ENCODE measurements at regions not wholly inside any gene's neighbourhood (a gene's known extent, or its start where the extent isn't known, plus 50 kb on each side); places are given as distances from the start of the nearest gene placed in this dataset.
"Not testable (repeated sequence)": the region's sequence is repeated elsewhere in the genome, so short reads cannot be mapped to it uniquely, and the experiment has no call there.

DNA sequence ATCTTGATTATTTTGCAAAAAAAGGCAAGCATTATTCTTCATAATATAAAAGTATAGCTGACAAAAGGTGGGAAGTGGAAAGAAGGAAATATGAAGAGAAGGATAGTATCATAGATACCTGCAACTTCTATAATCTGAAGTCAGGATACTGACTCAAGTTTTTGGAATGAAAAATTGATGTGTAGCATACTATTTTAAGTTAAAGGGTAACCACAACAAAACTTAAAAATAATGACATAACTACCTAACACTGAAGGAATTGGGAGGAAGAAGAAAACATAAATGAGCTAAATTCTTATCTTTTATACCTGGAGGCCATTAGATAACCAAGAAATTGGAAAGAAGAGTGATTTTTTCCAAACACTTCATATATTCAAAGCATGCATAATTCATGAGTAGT is 51.8 kb upstream of the TLE1 start:
- DNase-seq: no peak

DNA sequence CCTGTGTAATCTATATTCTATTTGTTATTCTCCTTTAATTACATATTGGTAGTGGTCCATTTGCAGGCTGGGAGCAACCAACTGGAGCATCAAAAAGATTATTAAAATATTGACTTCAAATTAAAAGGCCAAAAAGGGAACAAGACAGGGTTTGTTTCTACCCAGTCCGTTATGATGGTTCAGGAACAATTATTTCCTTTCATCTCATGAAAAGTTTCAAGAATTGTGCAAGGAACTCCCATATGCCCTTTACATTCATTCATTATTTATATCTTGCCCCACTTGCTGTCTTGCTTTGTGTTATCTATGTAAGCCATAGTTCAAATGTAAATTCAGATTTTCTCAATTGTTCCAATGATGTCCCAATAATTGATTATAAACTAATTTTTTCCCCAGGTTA is 58.7 kb upstream of the TLE1 start:
- DNase-seq: no peak

DNA sequence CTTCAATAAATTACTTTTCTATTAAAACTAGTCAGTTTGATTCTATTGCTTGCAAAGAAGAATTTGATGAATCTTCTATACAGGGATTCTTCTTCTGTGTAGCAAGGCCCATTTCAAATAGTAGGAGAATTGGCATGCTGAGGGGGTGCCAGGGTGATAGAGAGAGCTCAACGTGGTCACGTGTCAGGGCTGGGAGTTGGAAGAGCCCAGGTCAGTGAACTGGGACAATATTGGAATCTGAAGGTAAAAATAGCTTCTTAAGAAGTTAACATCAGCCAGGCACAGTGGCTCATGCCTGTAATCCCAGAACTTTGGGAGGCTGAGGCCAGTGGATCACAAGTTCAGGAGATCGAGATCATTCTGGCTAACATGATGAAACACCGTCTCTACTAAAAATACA is 64.1 kb upstream of the TLE1 start:
- no peak for DNase-seq

DNA sequence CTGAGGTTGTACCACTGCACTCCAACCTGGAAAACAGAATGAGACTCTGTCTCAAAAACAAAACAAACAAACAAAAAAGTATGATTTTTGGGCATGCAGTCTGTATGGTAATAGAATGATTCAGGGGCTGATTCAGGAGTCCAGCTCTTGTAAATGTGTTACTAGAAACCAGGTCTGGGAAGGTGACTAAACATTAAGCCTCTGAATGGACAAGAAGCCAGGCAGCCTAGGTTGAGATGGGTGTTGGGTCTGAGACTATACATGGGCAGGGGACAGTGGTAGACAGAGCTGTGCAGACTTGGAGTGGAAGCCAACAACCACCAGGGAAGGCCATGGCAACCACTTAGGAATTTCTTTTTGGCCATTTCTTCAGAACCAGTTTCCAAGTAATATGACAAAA is 64.9 kb upstream of the TLE1 start:
- no peak for DNase-seq

DNA sequence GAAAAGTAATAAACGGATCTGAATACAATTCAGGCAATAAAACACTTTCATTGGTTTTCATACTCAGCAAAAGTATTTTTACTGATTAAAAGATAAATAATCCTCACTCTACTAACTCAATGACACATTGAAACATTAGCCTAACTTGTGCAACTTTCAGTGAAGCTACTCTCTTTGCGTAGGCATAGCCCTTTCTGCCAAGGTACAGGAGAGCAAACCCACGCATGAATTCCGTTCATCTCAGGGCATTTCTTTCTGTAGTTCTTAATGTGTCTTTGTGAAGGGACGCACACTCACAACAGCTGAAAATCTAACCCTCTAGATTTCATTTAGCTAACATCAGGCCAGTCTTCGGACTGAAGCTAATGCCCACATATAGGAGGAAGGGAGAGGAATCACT is 66.4 kb upstream of the TLE1 start:
- no peak for DNase-seq

DNA sequence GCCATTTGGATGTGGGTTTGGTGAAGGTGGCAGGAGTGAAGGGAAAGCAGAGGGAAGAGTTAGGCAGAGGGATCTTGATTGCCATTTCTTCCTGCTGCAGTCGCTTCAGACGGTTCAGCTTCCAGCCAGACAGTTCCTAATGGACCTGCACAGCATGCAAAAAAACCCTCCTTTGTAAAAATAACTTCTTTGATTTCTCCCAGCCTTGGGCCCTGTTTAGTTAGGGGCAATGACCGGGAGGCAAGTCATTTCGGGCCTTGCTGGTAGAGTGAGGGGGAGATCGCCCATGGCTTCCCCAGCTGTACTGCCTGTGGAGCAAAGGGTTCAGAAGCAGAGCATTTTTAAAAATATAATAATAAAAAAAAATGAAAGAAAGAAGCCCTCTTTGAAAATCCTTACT is 67.2 kb upstream of the TLE1 start:
- no peak for DNase-seq

DNA sequence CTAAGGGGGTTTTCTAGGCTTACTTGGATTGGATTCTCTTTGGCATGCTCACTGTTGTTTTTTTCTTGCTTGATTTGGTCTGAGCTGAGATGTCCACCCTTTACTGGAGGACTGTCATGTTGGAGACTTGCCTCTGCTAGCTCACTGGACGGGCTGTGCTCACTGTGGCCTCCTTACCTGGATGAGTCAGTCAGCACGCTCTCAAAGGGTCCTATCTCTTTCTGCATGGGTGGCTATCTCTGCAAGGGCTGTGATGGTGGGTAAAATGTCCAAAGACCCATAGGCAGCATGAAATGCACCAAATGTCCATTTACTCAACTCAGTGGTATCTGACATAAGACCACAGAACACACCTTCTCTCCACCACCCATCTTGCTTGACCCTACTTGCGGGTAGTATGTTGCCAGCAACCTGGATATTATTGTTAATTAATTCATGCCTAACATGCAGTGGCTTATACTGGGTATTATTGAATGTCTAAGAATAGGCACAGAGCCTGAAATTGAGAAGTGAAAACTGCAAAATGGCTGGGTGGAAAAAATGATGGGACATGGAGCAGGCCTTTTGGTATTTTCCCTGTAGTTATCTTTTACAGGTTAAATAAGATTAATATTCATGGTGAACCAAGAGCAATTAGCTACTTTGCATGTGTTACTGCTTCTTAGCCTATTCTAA is 68.9 kb upstream of the TLE1 start:
- no peak for DNase-seq

DNA sequence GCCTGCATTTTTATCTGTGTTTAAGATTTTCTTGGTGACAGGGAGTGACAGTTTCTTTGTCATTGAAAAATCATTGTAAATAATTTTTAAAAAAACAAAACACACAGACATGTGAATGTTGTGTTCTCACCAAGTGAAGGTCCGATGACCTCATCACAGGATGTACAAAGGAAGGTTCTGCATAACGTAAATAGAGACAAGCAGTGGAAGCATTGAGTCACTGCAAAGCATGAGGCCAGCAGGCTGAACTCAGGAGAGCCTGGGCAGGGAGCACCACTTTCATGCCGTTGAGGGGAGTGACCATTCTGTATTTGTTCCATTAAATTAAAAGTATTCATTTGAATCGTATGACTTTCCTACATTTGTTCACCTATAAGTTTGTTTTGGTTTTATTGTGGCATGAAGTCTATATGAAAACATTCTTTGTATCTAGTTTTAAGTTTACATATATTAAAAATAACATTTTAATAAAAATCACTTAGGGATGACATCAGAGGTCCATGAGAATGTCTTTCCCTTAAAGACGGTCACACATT is 70.4 kb upstream of the TLE1 start:
- no peak for DNase-seq

DNA sequence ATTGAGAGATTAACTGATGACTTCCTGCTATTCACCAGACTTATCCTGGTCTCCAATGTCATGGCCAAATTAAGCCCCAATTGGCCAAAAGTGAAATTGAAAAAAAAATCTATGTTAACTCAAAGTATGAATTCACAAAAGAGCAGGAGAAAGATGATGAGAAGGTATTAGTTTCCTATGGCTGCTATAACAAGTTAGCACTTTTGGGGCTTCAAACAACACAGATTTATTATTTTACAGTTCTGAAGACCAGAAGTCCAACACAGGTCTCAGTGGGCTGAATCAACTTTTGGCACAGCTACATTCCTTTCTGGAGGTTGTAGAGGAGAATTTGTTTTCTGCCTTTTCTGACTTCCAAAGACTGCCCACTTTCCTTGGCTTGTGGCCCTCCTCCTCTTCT is 78.6 kb upstream of the TLE1 start:
- no peak for DNase-seq

DNA sequence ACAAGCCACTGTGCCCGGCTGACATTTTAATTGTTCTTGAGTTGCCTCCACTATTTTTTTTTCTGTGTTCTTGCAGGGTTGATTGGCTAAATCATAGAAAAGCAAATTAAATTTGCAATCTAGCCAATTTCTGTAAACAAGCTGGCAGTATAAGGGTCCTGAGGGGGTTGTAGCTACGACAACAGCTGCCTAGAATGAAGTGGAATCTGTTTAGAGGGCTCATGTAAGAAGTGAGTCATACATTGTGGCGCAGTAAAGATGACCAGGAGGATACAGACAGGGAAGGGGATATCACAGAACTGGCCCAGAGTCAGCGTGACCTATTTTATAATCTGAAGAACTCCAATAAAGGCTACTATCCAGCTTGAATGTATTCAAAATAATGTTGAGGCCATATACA is 82.2 kb upstream of the TLE1 start:
- no peak for DNase-seq

DNA sequence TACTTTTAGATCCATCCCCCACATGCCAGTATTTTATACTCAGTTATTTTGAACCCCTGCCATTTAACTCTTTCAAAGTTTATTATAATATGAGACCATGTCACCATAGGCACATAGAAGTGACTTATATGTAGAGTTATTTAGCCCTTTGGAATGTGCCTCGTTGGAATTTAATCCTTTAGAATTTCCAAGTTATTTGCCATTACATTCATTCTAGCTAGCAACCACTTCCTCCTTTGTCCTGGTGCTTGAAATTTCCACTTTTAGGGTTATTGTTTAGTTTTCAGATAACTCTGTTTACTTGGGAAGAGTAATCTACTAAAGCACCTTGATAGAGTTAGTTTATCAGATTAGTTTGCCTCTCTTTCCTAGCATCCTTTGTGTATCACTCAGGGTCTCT is 82.8 kb upstream of the TLE1 start:
- DNase-seq: no peak

DNA sequence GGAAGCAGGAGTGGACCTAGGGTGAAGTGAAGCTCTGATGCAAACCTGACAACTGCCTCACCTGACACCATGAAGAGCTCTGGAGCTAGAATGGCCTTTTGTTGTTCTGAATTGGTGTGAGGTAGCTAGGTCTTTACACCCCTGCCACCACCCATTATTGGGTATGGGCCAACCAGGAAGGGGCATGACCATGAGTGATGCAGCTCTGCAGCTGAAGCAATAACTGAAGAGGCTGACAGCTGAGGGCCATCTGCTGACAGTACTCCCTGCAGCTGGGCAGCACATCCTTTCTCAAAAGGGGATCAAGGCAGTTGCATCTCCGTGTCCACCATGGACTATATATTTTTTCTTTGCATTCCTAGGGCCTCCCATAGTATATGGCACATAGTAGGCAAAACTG is 87.0 kb upstream of the TLE1 start:
- DNase-seq: no peak

DNA sequence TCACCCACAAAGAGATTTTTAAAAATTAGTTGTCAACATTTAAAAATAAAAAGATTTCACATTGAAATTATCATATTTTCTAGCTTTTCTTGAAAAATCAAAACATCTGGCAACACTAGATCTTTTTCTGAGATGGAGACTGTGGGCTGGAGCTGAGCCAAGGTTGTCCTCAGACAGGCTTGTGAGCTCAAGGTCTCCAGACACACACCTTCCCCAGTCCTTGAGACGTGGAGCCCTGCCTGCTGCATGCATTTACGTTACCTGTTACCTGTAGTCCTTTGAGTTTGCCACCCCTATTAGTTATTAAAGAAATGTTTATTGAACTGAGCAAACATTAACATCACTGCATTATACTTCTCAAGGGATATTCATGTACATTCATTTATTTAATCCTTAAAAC is 87.5 kb upstream of the TLE1 start:
- no peak for DNase-seq

DNA sequence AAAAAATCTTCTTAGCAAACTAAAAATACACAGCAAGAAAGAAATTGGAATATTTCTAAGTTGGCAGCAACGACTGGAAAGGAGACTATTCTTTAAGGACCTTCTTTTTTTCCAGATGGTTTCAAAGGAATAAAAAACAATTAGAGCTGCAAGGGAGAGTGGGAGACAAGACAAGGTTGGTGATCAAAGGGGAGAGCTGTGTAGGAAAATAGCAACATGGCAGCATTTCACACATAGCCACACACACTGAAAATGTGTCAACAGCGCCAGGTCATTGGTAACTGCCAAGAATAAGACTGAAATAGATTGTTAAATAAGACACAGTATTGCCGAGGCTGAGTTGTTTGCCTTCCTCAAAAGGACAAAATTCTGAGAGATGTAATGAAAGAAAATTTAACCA is 88.1 kb upstream of the TLE1 start:
- DNase-seq: no peak

DNA sequence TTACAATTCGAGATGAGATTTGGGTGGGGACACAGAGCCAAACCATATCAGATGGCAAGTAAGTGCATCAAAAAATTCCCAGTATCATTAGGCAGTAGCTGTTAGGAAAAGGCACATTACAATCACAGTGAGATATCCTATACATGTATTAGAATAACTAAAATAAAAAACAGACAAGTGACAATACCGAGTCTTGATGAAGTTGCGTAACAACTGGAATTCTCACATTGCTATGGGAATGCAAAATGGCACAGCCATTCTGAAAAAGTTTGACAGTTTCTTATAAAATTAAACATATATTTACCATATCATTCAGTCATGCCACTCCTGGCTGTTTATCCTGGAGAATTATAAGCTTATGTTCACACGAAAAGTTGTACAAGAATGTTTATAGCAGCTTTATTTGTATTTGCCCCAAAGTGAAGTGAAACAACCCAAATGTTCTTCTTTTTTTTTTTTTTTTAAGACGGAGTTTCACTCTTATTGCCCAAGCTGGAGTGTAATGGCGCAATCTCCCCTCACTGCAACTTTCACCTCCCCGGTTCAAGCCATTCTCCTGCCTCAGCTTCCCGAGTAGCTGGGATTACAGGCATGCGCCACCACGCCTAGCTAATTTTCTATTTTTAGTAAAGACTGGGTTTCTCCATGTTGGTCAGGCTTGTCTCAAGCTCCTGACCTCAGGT is 93.1 kb upstream of the TLE1 start:
- DNase-seq: no peak

DNA sequence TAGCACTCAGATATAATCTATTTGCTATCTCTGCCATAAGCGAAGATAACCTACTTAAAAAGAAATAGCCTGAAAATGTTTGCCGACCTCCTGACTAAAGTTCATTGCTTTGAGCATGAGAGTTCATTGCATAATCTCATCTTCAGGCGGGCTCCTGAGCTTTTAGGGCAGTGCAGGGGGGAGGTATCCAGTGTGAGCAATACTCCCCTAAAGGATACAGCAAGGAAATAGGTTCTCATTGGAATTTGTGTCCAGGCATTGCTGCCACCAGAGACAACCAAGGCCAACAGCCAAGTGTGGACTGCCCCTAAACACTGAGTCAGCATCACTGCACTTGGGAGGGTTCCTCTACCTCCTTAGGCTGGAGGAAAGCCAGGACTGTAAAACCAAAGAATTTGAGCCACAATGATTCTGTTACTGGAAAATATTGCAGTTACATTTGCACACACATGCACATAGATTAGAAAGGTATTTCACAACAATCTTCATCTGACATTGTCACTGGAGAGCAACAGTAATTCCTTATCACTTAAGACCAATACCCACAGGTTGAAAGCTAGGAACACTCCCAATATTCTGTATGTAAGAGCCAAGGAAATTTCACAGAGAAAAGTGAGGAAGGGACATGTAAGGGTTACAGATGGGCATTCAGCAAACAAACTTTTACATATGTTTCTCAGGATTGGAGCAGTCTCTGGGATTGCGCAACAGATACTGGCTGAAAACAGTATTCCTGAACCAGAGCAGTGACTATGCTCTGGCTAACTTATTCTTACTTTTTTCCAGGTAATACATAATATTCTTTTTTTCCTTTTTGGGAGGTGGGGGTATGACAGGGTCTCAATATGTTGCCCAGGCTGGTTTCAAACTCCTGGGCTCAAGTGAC is 98.6 kb upstream of the TLE1 start:
- no peak for DNase-seq

DNA sequence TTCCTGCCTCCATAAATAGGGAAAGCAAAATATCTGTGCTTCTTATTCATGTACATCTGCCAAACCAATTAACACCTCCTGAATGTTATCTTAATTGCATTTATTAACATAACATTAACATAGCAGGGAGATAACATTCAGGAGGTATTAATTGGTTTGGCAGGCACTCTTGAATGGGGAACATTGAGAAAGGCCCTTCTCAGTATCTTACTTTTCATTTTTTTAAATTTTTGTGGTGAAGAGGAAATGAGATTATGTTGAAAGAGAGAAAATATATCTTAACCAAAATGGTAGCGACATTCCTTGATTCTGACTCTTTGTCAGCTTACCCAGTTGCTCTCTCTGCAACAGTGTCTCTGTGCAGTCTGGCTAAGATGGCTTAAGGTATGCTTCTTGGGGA is 100.4 kb upstream of the TLE1 start:
- no peak for DNase-seq

DNA sequence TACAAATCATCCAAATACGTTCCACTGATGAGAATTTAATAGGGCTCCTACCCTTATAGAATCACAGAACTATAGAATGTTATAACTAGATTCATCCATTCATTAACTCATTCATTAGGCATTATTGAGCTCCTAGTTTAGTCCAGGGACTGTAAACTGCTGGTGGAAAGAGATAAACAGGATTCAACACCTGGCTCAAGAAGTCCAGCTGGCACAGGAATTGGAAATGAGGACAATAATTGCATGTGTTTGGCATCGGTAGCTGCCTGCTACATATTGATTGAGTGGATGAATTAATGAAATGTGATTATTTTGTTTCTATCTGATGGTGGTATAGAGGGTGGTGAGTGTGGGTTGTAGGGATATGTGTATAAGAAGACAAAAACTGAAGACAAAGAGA is 100.8 kb upstream of the TLE1 start:
- no peak for DNase-seq

DNA sequence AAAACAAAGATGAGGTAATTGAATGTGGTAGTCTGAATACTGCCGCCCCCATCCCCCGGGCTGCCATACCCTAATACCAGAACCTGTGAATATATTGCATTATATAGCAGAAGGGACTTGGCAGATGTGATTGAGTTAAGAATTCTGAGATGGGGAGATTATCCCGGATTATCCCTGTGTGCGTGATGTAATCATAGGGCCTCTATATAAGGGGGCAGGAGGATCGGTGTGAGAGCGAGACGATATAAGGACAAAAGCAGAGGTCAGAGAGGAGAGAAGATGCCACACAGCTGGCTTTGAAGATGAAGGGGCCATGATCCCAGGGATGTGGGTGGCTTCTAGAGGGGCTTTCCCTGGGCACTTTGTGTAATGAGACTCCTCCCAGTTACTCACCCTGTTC is 101.7 kb upstream of the TLE1 start:
- DNase-seq: no peak

DNA sequence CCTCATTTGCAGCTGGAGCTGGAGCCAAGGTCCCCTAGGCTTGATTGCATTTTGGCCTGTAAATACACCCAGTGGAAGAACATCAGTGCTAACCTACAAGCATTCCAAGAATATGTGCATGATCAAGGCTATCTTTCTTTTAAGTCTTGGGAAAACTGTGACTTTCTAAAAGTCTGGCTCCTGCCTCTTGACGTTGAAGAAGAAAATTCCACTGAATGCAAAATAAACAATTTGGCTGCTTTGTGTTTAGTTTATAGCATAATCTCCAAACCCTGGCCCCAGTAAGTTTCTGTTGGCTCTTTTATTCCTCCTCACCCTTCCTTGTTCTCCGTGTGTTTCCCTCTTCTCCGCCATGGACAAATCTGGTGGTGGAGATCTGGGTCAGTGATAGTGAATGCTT is 109.3 kb upstream of the TLE1 start:
- DNase-seq: no peak

DNA sequence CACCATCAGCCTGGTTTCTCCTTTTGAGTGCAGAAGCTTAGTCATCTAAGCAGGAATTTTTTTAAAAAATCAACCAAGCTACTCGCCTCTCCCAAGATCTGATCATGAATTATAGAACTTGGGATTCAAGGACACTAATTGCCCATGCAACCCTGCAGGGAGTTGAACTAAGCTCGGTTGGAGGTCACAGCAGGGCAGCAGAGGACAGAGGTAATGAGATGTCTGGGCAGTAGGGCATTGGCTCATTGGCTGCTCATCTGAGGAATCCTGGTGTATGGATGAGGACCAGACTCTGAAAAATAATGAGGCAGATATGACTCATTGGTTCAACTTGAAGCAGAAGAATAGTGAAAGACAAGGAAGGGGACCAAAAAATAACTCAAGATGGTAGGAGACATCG is 111.8 kb upstream of the TLE1 start:
- DNase-seq: no peak

DNA sequence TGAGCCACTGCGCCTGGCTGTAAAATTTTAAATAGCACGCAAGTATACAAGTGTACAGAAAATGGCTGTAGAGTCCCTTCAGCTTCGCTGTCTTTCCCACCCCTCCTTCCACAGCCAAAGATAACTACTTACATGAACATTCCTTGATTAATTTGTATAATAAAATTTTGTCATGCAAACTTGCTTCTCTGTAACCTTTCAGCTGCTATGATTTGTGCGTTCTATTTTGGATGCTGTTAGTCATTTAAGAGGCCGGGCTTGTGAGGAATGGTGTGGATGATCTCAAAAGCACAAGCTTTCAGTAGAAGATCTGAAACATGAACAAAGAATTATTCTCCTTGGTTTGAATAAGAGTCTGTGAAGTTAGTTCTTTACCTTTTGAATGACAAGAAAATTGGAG is 115.0 kb upstream of the TLE1 start:
- DNase-seq: no peak

DNA sequence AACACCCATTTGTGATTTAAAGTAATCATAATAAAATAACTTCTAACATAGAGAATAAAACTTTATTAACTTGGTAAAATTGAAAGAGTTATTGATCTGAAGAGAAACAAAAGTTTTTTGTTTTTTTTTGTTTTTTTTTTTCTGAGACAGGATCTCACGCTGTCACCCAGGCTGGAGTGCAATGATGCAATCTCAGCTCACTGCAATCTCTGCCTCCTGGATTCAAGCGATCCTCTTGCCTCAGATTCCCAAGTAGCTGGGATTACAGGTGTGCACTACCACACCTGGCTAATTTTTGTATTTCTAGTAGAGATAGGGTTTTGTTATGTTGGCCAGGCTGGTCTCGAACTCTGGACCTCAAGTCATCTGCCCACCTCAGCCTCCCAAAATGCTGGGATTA is 116.5 kb upstream of the SPATA31D4 start:
- not testable (repeated sequence) for DNase-seq

DNA sequence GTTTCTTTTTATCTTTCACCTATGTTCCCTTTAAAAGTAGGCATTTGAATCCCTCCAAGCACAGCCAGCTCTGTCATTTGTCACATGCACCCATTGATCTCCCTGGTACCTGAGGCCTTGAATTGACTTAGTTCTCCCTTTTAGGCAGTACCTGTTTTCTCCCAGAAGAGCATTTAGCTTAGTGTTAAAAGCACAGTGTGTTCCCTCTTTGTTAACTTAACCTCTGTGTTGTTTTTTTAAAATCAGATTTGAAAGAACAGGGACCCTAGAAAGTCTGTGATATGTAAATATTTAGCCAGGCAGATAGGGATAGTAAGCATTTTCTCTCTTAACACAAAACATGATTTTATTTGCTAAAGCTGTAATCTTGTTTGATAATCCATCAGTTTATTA is 113.8 kb upstream of the SPATA31D4 start:
- DNase-seq: no peak
